ENCODE measurements at regions not wholly inside any gene's neighbourhood (a gene's known extent, or its start where the extent isn't known, plus 50 kb on each side); places are given as distances from the start of the nearest gene placed in this dataset.

GRCh38 chr13:105764486-105764885 is 771.0 kb downstream of the EFNB2 start:
- Mint-ChIP-seq H3K4me1 (no peaks in the 10 kb centered on the region), H3K36me3 (no peaks in the 10 kb centered on the region), H3K9me3 (peaks cover 0 to 8% (median 0%) of the 10 kb centered on the region in 3 donors), H3K4me3 (no peak overlapping the region), H3K27ac (no peak overlapping the region), H3K27me3 (peaks cover 0 to 4% of the 10 kb centered on the region in 2 donors)
- H3K4me3 ChIP-seq (ENCODE audit: control insufficient read depth in 1 of 2, extremely low read depth in 1 of 2, low read length in 1 of 2) = no peak overlapping the region
- no peak for DNase-seq
- no peaks in the 10 kb centered on the region for H3K4me1 ChIP-seq (ENCODE audit: control insufficient read depth in 1 of 2, extremely low read depth in 1 of 2, insufficient read depth in 2 of 2, low read length in 2 of 2)
- no peaks in the 10 kb centered on the region for H3K27me3 ChIP-seq (replicated peaks in 1 of 2; ENCODE audit: control insufficient read depth in 2 of 2, extremely low read depth in 1 of 2, insufficient read depth in 2 of 2, low read length in 1 of 2)
- no peaks in the 10 kb centered on the region for H3K36me3 ChIP-seq (ENCODE audit: control insufficient read depth in 2 of 2, extremely low read depth in 1 of 2, insufficient read depth in 1 of 2, low read length in 1 of 2)
- ChIA-PET POLR2A (no interaction called here), CTCF (no interaction called here)
- no peaks in the 10 kb centered on the region for H3K9me3 ChIP-seq
- no peak overlapping the region for H3K27ac ChIP-seq (ENCODE audit: low read length)
- no CpG with 5 or more reads among the region's 2 CpGs for WGBS (ENCODE audit: insufficient coverage)
- ATAC-seq (replicated peaks in 1 of 4) = no peak

GRCh38 chr13:105763851-105764250 is 771.6 kb downstream of the EFNB2 start:
- Mint-ChIP-seq H3K36me3 (no peaks in the 10 kb centered on the region), H3K4me3 (no peak overlapping the region), H3K9me3 (peaks cover 0 to 9% (median 0%) of the 10 kb centered on the region in 3 donors), H3K4me1 (no peaks in the 10 kb centered on the region), H3K27me3 (peaks cover 0 to 4% of the 10 kb centered on the region in 2 donors), H3K27ac (no peak overlapping the region)
- H3K4me1 ChIP-seq (ENCODE audit: control insufficient read depth in 1 of 2, extremely low read depth in 1 of 2, insufficient read depth in 2 of 2, low read length in 2 of 2) = no peaks in the 10 kb centered on the region
- ChIA-PET CTCF (no interaction called here), POLR2A (no interaction called here)
- H3K27ac ChIP-seq (ENCODE audit: low read length) = no peak overlapping the region
- no peaks in the 10 kb centered on the region for H3K36me3 ChIP-seq (ENCODE audit: control insufficient read depth in 2 of 2, extremely low read depth in 1 of 2, insufficient read depth in 1 of 2, low read length in 1 of 2)
- no peak overlapping the region for H3K4me3 ChIP-seq (ENCODE audit: control insufficient read depth in 1 of 2, extremely low read depth in 1 of 2, low read length in 1 of 2)
- ATAC-seq (replicated peaks in 1 of 4) = no peak
- DNase-seq = no peak
- H3K9me3 ChIP-seq = no peaks in the 10 kb centered on the region
- H3K27me3 ChIP-seq (replicated peaks in 1 of 2; ENCODE audit: control insufficient read depth in 2 of 2, extremely low read depth in 1 of 2, insufficient read depth in 2 of 2, low read length in 1 of 2) = no peaks in the 10 kb centered on the region
- WGBS (ENCODE audit: insufficient coverage) = 67% methylated on average over 1 of the region's 2 CpGs

GRCh38 chr13:105762096-105762495 is 773.4 kb downstream of the EFNB2 start:
- no peaks in the 10 kb centered on the region for H3K36me3 Mint-ChIP-seq
- H3K27me3 Mint-ChIP-seq = peaks cover 0 to 4% of the 10 kb centered on the region in 2 donors
- POLR2A ChIA-PET = no interaction called here
- Histone ChIP-seq H3K4me1 (ENCODE audit: control insufficient read depth in 1 of 2, extremely low read depth in 1 of 2, insufficient read depth in 2 of 2, low read length in 2 of 2) (no peaks in the 10 kb centered on the region), H3K36me3 (ENCODE audit: control insufficient read depth in 2 of 2, extremely low read depth in 1 of 2, insufficient read depth in 1 of 2, low read length in 1 of 2) (no peaks in the 10 kb centered on the region), H3K9me3 (no peaks in the 10 kb centered on the region), H3K4me3 (ENCODE audit: control insufficient read depth in 1 of 2, extremely low read depth in 1 of 2, low read length in 1 of 2) (no peak overlapping the region), H3K27ac (ENCODE audit: low read length) (no peak overlapping the region), H3K27me3 (replicated peaks in 1 of 2; ENCODE audit: control insufficient read depth in 2 of 2, extremely low read depth in 1 of 2, insufficient read depth in 2 of 2, low read length in 1 of 2) (no peaks in the 10 kb centered on the region)
- DNase-seq (no peak), ATAC-seq (replicated peaks in 1 of 4) (no peak)
- CTCF ChIA-PET = no interaction called here
- no peak overlapping the region for H3K4me3 Mint-ChIP-seq
- H3K9me3 Mint-ChIP-seq = peaks cover 0 to 12% (median 0%) of the 10 kb centered on the region in 3 donors
- no peak overlapping the region for H3K27ac Mint-ChIP-seq
- no CpG with 5 or more reads among the region's 4 CpGs for WGBS (ENCODE audit: insufficient coverage)
- no peaks in the 10 kb centered on the region for H3K4me1 Mint-ChIP-seq

DNA sequence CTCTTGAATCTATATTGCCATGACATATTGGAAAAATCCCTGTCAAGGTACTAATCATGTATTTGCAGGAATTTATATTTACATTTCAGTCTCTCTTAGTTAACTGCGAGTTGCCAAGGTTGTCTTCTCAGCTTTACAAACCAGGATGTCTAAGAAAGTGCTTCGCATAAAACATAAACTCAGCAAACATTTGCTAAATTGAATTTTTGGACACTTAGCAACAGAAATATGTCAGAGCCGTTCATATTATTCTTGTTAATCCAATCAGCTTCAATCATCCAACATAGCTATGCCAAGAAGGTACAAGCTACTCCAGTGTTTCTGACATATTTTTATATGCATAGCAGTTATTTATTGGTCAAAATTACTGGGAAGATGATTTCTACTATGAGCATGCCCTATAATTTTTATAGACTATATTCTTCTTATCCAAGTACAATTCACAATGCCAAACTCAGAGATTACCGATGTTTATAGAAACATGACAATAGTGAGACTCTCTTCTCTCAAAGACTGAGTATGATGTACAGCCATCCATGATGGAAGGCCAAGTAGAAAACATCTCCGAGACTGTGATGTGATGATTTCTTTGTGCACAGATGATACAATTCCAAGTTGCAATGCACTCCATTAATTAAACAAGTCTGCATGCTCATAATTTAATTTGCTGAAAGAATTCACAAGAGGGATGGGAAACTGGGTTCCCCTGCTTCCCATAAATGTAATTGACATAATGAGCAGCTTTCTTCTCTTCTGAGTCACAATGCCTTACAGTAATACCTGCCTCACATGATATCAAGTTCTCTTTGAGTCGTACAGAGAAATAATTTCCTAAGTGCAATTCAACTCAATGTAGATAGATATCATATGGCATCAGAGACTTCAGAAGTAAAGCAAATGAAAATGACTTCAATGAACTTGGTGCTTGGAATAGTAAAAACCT is 776.3 kb downstream of the EFNB2 start:
- ChIA-PET POLR2A (no interaction called here), CTCF (no interaction called here)
- Histone ChIP-seq H3K4me3 (ENCODE audit: control insufficient read depth in 1 of 2, extremely low read depth in 1 of 2, low read length in 1 of 2) (no peak overlapping the region), H3K4me1 (ENCODE audit: control insufficient read depth in 1 of 2, extremely low read depth in 1 of 2, insufficient read depth in 2 of 2, low read length in 2 of 2) (no peaks in the 10 kb centered on the region), H3K27ac (ENCODE audit: low read length) (no peak overlapping the region), H3K27me3 (replicated peaks in 1 of 2; ENCODE audit: control insufficient read depth in 2 of 2, extremely low read depth in 1 of 2, insufficient read depth in 2 of 2, low read length in 1 of 2) (no peaks in the 10 kb centered on the region), H3K9me3 (no peaks in the 10 kb centered on the region), H3K36me3 (ENCODE audit: control insufficient read depth in 2 of 2, extremely low read depth in 1 of 2, insufficient read depth in 1 of 2, low read length in 1 of 2) (no peaks in the 10 kb centered on the region)
- Mint-ChIP-seq H3K9me3 (peaks cover 0 to 7% (median 0%) of the 10 kb centered on the region in 3 donors), H3K4me1 (no peaks in the 10 kb centered on the region), H3K27ac (no peak overlapping the region), H3K4me3 (no peak overlapping the region), H3K27me3 (peaks cover 0 to 4% of the 10 kb centered on the region in 2 donors), H3K36me3 (no peaks in the 10 kb centered on the region)
- no peak for ATAC-seq (replicated peaks in 1 of 4)
- 90% methylated on average over 2 of the region's 6 CpGs for WGBS (ENCODE audit: insufficient coverage)
- DNase-seq = no peak

DNA sequence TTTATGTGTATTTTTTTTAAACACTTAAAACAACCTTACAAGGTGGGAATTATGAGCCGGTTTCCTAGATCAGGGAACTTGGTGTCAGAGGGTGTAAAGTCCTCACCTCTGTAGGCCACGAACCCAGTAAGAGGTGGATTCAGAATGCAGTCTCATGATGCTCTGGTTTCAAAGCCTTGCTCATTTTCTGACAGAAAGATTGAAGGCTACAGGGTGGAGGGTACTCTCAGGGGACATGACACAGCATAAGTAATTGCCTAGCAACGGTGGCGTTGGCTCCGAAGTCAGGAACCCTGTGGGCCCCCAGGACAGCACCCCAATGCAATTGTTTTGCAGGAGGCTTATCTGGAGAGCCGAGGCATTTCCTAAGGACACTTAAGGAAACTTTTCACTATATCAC is 794.7 kb downstream of the EFNB2 start:
- no peak overlapping the region for H3K27ac Mint-ChIP-seq
- Histone ChIP-seq H3K4me3 (ENCODE audit: control insufficient read depth in 1 of 2, extremely low read depth in 1 of 2, low read length in 1 of 2) (no peak overlapping the region), H3K9me3 (no peaks in the 10 kb centered on the region), H3K27ac (ENCODE audit: low read length) (no peak overlapping the region), H3K27me3 (replicated peaks in 1 of 2; ENCODE audit: control insufficient read depth in 2 of 2, extremely low read depth in 1 of 2, insufficient read depth in 2 of 2, low read length in 1 of 2) (no peaks in the 10 kb centered on the region), H3K4me1 (ENCODE audit: control insufficient read depth in 1 of 2, extremely low read depth in 1 of 2, insufficient read depth in 2 of 2, low read length in 2 of 2) (no peaks in the 10 kb centered on the region), H3K36me3 (ENCODE audit: control insufficient read depth in 2 of 2, extremely low read depth in 1 of 2, insufficient read depth in 1 of 2, low read length in 1 of 2) (no peaks in the 10 kb centered on the region)
- ChIA-PET POLR2A (no interaction called here), CTCF (no interaction called here)
- WGBS (ENCODE audit: insufficient coverage) = 26% methylated on average over 2 of the region's 6 CpGs
- peaks cover 0 to 19% (median 4%) of the 10 kb centered on the region in 3 donors for H3K9me3 Mint-ChIP-seq
- H3K4me3 Mint-ChIP-seq = no peak overlapping the region
- no peaks in the 10 kb centered on the region for H3K27me3 Mint-ChIP-seq
- DNase-seq (no peak), ATAC-seq (replicated peaks in 1 of 4) (no peak)
- no peaks in the 10 kb centered on the region for H3K36me3 Mint-ChIP-seq
- no peaks in the 10 kb centered on the region for H3K4me1 Mint-ChIP-seq

- no peak overlapping the region for H3K4me3 ChIP-seq (ENCODE audit: control insufficient read depth in 1 of 2, extremely low read depth in 1 of 2, low read length in 1 of 2)
- DNase-seq = no peak
- ATAC-seq (replicated peaks in 1 of 4) = no peak
- H3K27ac Mint-ChIP-seq = no peak overlapping the region
- POLR2A ChIA-PET = no interaction called here
- no peaks in the 10 kb centered on the region for H3K9me3 ChIP-seq
- no peaks in the 10 kb centered on the region for H3K27me3 Mint-ChIP-seq
- H3K4me1 Mint-ChIP-seq = no peaks in the 10 kb centered on the region
- H3K36me3 Mint-ChIP-seq = no peaks in the 10 kb centered on the region
- H3K27me3 ChIP-seq (replicated peaks in 1 of 2; ENCODE audit: control insufficient read depth in 2 of 2, extremely low read depth in 1 of 2, insufficient read depth in 2 of 2, low read length in 1 of 2) = no peaks in the 10 kb centered on the region
- CTCF ChIA-PET = no interaction called here
- no peak overlapping the region for H3K4me3 Mint-ChIP-seq
- peaks cover 0 to 7% (median 0%) of the 10 kb centered on the region in 3 donors for H3K9me3 Mint-ChIP-seq
- WGBS (ENCODE audit: insufficient coverage) = no CpG with 5 or more reads among the region's 1 CpG
- no peaks in the 10 kb centered on the region for H3K4me1 ChIP-seq (ENCODE audit: control insufficient read depth in 1 of 2, extremely low read depth in 1 of 2, insufficient read depth in 2 of 2, low read length in 2 of 2)
- no peak overlapping the region for H3K27ac ChIP-seq (ENCODE audit: low read length)
- no peaks in the 10 kb centered on the region for H3K36me3 ChIP-seq (ENCODE audit: control insufficient read depth in 2 of 2, extremely low read depth in 1 of 2, insufficient read depth in 1 of 2, low read length in 1 of 2)
Observed at GRCh38 chr13:105737688-105738087, 797.8 kb downstream of the EFNB2 start.
